ENCODE measurements at regions not wholly inside any gene's neighbourhood (a gene's known extent, or its start where the extent isn't known, plus 50 kb on each side); places are given as distances from the start of the nearest gene placed in this dataset.

GRCh38 chr4:125641611-125642010, 326.9 kb downstream of the FAT4 start:
- no peak for DNase-seq (ENCODE audit: low spot score)
- in situ Hi-C loops (cut with HindIII; ENCODE audit: extremely low pct_ligation_motif_present, low pct_unique_long_range_greater_than_20kb) (no loop called here), intact Hi-C loops (cut with micrococcal nuclease; ENCODE audit: unreplicated experiment) (no loop called here)
- FAIRE-seq: no peak
- no peaks in the 10 kb centered on the region for H4K20me1 ChIP-seq (ENCODE audit: insufficient read depth, low read length)
- no peaks in the 10 kb centered on the region for H3K9me3 ChIP-seq (ENCODE audit: low read length)
- BruUV-seq (replicated peaks): no TSS peak
- H3K9ac ChIP-seq (ENCODE audit: insufficient read depth, low read depth, low read length): no peak overlapping the region
- no peak overlapping the region for H3K4me2 ChIP-seq (ENCODE audit: low read depth, low read length)
- H2AFZ ChIP-seq (ENCODE audit: low read length): no peak overlapping the region
- no peak for TF ChIP-seq IKZF5 (CRISPR knock-in tag; IDR thresholded peaks at IDR 0.05)
- TF ChIP-seq KLF9 (CRISPR knock-in tag; IDR thresholded peaks at IDR 0.05; ENCODE audit: low read depth): no peak
- no peak for TF ChIP-seq FOXJ3 (CRISPR knock-in tag; IDR thresholded peaks at IDR 0.05; ENCODE audit: borderline replicate concordance)
- TF ChIP-seq, protein P1, sequence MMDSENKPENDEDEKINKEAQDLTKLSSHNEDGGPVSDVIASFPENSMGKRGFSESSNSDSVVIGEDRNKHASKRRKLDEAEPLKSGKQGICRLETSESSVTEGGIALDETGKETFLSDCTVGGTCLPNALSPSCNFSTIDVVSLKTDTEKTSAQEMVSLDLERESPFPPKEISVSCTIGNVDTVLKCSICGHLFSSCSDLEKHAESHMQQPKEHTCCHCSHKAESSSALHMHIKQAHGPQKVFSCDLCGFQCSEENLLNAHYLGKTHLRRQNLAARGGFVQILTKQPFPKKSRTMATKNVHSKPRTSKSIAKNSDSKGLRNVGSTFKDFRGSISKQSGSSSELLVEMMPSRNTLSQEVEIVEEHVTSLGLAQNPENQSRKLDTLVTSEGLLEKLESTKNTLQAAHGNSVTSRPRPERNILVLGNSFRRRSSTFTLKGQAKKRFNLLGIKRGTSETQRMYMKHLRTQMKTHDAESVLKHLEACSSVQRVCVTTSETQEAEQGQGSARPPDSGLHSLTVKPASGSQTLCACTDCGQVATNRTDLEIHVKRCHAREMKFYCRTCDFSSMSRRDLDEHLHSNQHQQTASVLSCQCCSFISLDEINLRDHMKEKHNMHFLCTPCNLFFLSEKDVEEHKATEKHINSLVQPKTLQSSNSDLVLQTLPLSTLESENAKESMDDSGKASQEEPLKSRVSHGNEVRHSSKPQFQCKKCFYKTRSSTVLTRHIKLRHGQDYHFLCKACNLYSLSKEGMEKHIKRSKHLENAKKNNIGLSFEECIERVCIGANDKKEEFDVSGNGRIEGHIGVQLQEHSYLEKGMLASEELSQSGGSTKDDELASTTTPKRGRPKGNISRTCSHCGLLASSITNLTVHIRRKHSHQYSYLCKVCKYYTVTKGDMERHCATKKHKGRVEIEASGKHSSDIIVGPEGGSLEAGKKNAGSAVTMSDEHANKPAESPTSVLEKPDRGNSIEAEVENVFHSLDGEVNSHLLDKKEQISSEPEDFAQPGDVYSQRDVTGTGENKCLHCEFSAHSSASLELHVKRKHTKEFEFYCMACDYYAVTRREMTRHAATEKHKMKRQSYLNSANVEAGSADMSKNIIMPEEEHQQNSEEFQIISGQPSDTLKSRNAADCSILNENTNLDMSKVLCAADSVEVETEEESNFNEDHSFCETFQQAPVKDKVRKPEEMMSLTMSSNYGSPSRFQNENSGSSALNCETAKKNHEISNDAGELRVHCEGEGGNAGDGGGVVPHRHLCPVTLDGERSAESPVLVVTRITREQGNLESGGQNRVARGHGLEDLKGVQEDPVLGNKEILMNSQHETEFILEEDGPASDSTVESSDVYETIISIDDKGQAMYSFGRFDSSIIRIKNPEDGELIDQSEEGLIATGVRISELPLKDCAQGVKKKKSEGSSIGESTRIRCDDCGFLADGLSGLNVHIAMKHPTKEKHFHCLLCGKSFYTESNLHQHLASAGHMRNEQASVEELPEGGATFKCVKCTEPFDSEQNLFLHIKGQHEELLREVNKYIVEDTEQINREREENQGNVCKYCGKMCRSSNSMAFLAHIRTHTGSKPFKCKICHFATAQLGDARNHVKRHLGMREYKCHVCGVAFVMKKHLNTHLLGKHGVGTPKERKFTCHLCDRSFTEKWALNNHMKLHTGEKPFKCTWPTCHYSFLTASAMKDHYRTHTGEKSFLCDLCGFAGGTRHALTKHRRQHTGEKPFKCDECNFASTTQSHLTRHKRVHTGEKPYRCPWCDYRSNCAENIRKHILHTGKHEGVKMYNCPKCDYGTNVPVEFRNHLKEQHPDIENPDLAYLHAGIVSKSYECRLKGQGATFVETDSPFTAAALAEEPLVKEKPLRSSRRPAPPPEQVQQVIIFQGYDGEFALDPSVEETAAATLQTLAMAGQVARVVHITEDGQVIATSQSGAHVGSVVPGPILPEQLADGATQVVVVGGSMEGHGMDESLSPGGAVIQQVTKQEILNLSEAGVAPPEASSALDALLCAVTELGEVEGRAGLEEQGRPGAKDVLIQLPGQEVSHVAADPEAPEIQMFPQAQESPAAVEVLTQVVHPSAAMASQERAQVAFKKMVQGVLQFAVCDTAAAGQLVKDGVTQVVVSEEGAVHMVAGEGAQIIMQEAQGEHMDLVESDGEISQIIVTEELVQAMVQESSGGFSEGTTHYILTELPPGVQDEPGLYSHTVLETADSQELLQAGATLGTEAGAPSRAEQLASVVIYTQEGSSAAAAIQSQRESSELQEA (CRISPR knock-in tag; IDR thresholded peaks at IDR 0.05; ENCODE audit: not compliant biosample characterization): no peak
- no peak for TF ChIP-seq NFKB2 (CRISPR knock-in tag; IDR thresholded peaks at IDR 0.05; ENCODE audit: borderline replicate concordance)
- no peak for TF ChIP-seq BRF2 (CRISPR knock-in tag; IDR thresholded peaks at IDR 0.05)
- TF ChIP-seq, protein P2, sequence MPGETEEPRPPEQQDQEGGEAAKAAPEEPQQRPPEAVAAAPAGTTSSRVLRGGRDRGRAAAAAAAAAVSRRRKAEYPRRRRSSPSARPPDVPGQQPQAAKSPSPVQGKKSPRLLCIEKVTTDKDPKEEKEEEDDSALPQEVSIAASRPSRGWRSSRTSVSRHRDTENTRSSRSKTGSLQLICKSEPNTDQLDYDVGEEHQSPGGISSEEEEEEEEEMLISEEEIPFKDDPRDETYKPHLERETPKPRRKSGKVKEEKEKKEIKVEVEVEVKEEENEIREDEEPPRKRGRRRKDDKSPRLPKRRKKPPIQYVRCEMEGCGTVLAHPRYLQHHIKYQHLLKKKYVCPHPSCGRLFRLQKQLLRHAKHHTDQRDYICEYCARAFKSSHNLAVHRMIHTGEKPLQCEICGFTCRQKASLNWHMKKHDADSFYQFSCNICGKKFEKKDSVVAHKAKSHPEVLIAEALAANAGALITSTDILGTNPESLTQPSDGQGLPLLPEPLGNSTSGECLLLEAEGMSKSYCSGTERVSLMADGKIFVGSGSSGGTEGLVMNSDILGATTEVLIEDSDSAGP (CRISPR knock-in tag; IDR thresholded peaks at IDR 0.05; ENCODE audit: borderline replicate concordance): no peak
- TF ChIP-seq SP140L (CRISPR knock-in tag; IDR thresholded peaks at IDR 0.05; ENCODE audit: borderline replicate concordance): no peak
- TF ChIP-seq ZBTB33 (CRISPR knock-in tag; IDR thresholded peaks at IDR 0.05): no peak
- no peak for TF ChIP-seq NCOA2 (CRISPR knock-in tag; IDR thresholded peaks at IDR 0.05)
- no peaks in the 10 kb centered on the region for H3K36me3 ChIP-seq (replicated peaks in 1 of 2; ENCODE audit: control insufficient read depth in 1 of 2, insufficient read depth in 2 of 2, low read length in 2 of 2)
- ChIA-PET POLR2A (no interaction called here), CTCF (ENCODE audit: low intra/inter-chr PET ratio, low total read pairs) (no interaction called here)
- H3K4me1 ChIP-seq (ENCODE audit: insufficient read depth, low read length): no peaks in the 10 kb centered on the region
- no peaks in the 10 kb centered on the region; a peak in 1 of 5 replicates for H3K27me3 ChIP-seq (ENCODE audit: control insufficient read depth in 1 of 2, insufficient read depth in 2 of 2, low read length in 2 of 2)
- WGBS (ENCODE audit: low lambda C conversion rate): 0% methylated on average over 1 of the region's 1 CpG
- H3K79me2 ChIP-seq (ENCODE audit: insufficient read depth, low read length): no peaks in the 10 kb centered on the region
- ATAC-seq: no peak
- H3K27ac ChIP-seq (ENCODE audit: extremely low read length, insufficient read depth, low read length): no peak overlapping the region
- no peak overlapping the region for H3K4me3 ChIP-seq (replicated peaks in 1 of 3; ENCODE audit: insufficient read depth in 1 of 3, low read depth in 2 of 3, low read length in 3 of 3)
